Kidney (tissue), 13 donors: ENCODE measurements at regions not wholly inside any gene's neighbourhood (a gene's known extent, or its start where the extent isn't known, plus 50 kb on each side); places are given as distances from the start of the nearest gene placed in this dataset.

Experiments
- DNase-seq, 5 donors: peaks; one replicate each; pipeline ENCODE4 v3.0.0-alpha.2; 2013 to 2020
- FAIRE-seq: peaks from 2 replicates; lab custom pipeline; 2012; peaks lifted over from hg19 to GRCh38; lab: Jason Lieb, UNC
- H3K27ac ChIP-seq, 2 donors: one replicate each; pipeline ENCODE4 v1.7.0; 2013; ENCODE audit warnings: low read depth in 2 of 2, low read length in 2 of 2, inconsistent platforms in 1 of 2
- H3K27me3 ChIP-seq: one replicate; pipeline ENCODE4 v1.7.1; 2013; ENCODE audit warnings: low read length, inconsistent platforms; ENCODE audit not compliant: control insufficient read depth, insufficient read depth
- H3K36me3 ChIP-seq, 3 donors: one replicate each; pipeline versions ENCODE4 v1.7.0 to v1.7.1; 2013; ENCODE audit warnings: low read length in 3 of 3, control low read depth in 1 of 3, inconsistent platforms in 1 of 3; ENCODE audit not compliant: insufficient read depth in 3 of 3, control insufficient read depth in 2 of 3
- H3K4me1 ChIP-seq, 3 donors: one replicate each; pipeline versions ENCODE4 v1.7.0 to v1.7.1; 2013; ENCODE audit warnings: low read length in 3 of 3, inconsistent platforms in 1 of 3, low read depth in 1 of 3; ENCODE audit not compliant: control insufficient read depth in 2 of 3, insufficient read depth in 2 of 3
- H3K4me3 ChIP-seq, 3 donors: one replicate each; pipeline versions ENCODE4 v1.7.0 to v1.8.1; 2013; ENCODE audit warnings: low read length in 3 of 3, control low read depth in 1 of 3, inconsistent platforms in 1 of 3
- H3K9ac ChIP-seq, 3 donors: one replicate each; pipeline versions ENCODE4 v1.7.0 to v1.7.1; 2013; ENCODE audit warnings: low read length in 3 of 3, control low read depth in 1 of 3, inconsistent platforms in 1 of 3
- H3K9me3 ChIP-seq, 3 donors: one replicate each; pipeline versions ENCODE4 v1.7.0 to v1.7.1; 2013; ENCODE audit warnings: low read length in 3 of 3, control low read depth in 1 of 3, inconsistent platforms in 1 of 3; ENCODE audit not compliant: control insufficient read depth in 2 of 3, insufficient read depth in 1 of 3
- CTCF ChIP-seq: IDR thresholded peaks from 3 replicates; pipeline ENCODE4 v1.5.1; 2012; ENCODE audit warnings: mild to moderate bottlenecking, moderate library complexity, borderline replicate concordance; ENCODE audit not compliant: insufficient read depth; ENCODE audit errors: extremely low read depth
- intact Hi-C: fragments of 100-400 bp; cut with DNase I; formaldehyde crosslinking; loops from one replicate; pipeline ENCODE4 v1.11.1; 2022
- donor health status: control.
- donor health status: control.
- donor health status: control.
- donor health status: control.
- donor health status: control.
- donor health status: DM: yes; HTN: yes; CAD: no.
- donor health status: Normal renal cell carcinoma (clear cell type).

- Histone ChIP-seq H3K36me3 (peaks cover 0 to 4% (median 3%) of the 10 kb centered on the region in 3 donors), H3K4me1 (peaks cover 0 to 34% (median 32%) of the 10 kb centered on the region in 3 donors), H3K9ac (peak overlapping the region in 1 of 3 donors; percentile 21), H3K27ac (peak overlapping the region in 1 of 2 donors; percentile 51), H3K4me3 (no peak overlapping the region), H3K9me3 (no peaks in the 10 kb centered on the region), H3K27me3 (no peaks in the 10 kb centered on the region)
- FAIRE-seq (no peak), DNase-seq (no peak)
- TF ChIP-seq CTCF, result no peak
- intact Hi-C loops, result no loop called here
Measured at GRCh38 chr7:130927062-130927461, 193.1 kb upstream of the KLF14 start.

GRCh38 chr7:130927564-130927963 is 193.6 kb upstream of the KLF14 start:
- Histone ChIP-seq H3K4me3 (no peak overlapping the region), H3K27ac (peak overlapping the region; percentile 51 to 72), H3K36me3 (peaks cover 0 to 3% (median 2%) of the 10 kb centered on the region in 3 donors), H3K4me1 (peaks cover 0 to 29% (median 27%) of the 10 kb centered on the region in 3 donors), H3K9ac (peak overlapping the region in 1 of 3 donors; percentile 21), H3K27me3 (no peaks in the 10 kb centered on the region), H3K9me3 (no peaks in the 10 kb centered on the region)
- no peak for DNase-seq
- no peak for TF ChIP-seq CTCF
- intact Hi-C loops, result no loop called here
- FAIRE-seq, result no peak

- Histone ChIP-seq H3K36me3 (peaks cover 0 to 4% (median 3%) of the 10 kb centered on the region in 3 donors), H3K4me3 (no peak overlapping the region), H3K4me1 (peaks cover 0 to 18% (median 13%) of the 10 kb centered on the region in 3 donors), H3K9ac (no peak overlapping the region), H3K27ac (peak overlapping the region in 1 of 2 donors; percentile 48), H3K9me3 (no peaks in the 10 kb centered on the region), H3K27me3 (no peaks in the 10 kb centered on the region)
- intact Hi-C loops, result no loop called here
- DNase-seq (no peak), FAIRE-seq (no peak)
- TF ChIP-seq CTCF, result no peak
Measured at GRCh38 chr7:130929896-130930659, 196.1 kb upstream of the KLF14 start.
